ENCODE measurements at regions not wholly inside any gene's neighbourhood (a gene's known extent, or its start where the extent isn't known, plus 50 kb on each side); places are given as distances from the start of the nearest gene placed in this dataset.
"Not testable (repeated sequence)": the region's sequence is repeated elsewhere in the genome, so short reads cannot be mapped to it uniquely, and the experiment has no call there.

DNA sequence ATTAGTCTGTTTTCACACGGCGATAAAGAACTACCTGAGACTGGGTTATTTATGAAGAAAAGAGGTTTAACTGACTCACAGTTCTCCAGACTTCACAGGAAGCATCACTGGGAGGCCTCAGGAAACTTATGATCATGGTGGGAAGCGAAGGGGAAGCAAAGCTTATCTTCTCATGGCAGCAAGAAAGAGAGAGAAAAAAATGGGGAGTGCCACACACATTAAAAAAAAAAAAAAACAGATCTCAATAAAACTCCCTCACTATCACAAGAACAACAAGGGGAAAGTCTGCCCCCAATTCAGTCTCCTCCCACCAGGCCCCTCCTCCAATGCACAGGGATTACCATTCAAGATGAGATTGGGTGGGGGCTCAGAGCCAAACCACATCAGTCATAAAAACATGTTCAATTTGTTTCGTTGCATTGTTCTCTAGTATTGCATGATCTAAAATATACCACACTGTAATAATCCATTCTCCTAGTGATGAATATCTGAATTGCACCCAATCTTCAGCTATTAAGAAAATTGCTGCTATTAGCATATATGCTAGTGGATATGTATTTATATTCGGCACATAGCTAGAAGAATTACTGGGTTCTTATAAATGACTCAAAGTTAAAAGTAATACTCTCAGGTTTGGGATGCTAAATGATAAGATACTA lies 328.9 kb upstream of the KCND2 start:
- intact Hi-C loops (cut with DNase I): no loop called here
- ATAC-seq (no peak), FAIRE-seq (no peak), DNase-seq (no peak)
- 74 to 89% methylated on average over 5 of the region's 5 CpGs for WGBS, 2 donors
- Histone ChIP-seq H3K4me1 (no peaks in the 10 kb centered on the region), H3K36me3 (no peaks in the 10 kb centered on the region), H3K27ac (no peak overlapping the region), H3K27me3 (peaks cover 0 to 5% (median 0%) of the 10 kb centered on the region in 4 donors), H3K9me3 (no peaks in the 10 kb centered on the region), H3K4me3 (no peak overlapping the region)
- no peak for TF ChIP-seq CTCF (IDR thresholded peaks at IDR 0.05)

DNA sequence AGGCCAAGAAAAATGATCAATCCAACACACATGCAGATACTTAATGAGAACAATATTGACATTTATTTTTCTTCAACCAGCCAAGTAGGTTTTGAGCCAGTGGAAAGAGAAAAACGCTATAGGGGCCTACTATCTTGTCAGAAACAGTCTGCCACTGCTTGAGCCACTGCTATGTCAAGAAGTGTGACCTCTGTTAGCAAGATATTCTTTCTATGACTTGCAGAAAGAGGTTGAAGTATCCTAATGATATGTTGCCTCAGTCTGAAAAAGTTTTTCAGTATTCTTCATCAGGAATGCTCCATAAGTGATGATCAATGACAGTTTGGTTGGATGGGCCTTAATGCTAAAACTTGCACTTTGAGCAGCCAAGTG lies 328.4 kb upstream of the KCND2 start:
- Histone ChIP-seq H3K36me3 (no peaks in the 10 kb centered on the region), H3K4me1 (no peaks in the 10 kb centered on the region), H3K9me3 (no peaks in the 10 kb centered on the region), H3K27ac (no peak overlapping the region), H3K27me3 (peaks cover 0 to 5% (median 0%) of the 10 kb centered on the region in 4 donors), H3K4me3 (no peak overlapping the region)
- TF ChIP-seq CTCF (IDR thresholded peaks at IDR 0.05): no peak
- FAIRE-seq: no peak
- WGBS, 2 donors: 50 to 52% methylated on average over 1 of the region's 1 CpG
- intact Hi-C loops (cut with DNase I): no loop called here
- ATAC-seq: no peak
- no peak for DNase-seq

GRCh38 chr7:119945822-119946221 lies 327.2 kb upstream of the KCND2 start:
- WGBS, 2 donors: 87 to 92% methylated on average over 1 of the region's 1 CpG
- Histone ChIP-seq H3K9me3 (no peaks in the 10 kb centered on the region), H3K36me3 (no peaks in the 10 kb centered on the region), H3K4me1 (no peaks in the 10 kb centered on the region), H3K4me3 (no peak overlapping the region), H3K27ac (no peak overlapping the region), H3K27me3 (peaks cover 0 to 4% (median 0%) of the 10 kb centered on the region in 4 donors)
- TF ChIP-seq CTCF (IDR thresholded peaks at IDR 0.05): no peak
- FAIRE-seq (no peak), ATAC-seq (no peak), DNase-seq (no peak)
- intact Hi-C loops (cut with DNase I): no loop called here

DNA sequence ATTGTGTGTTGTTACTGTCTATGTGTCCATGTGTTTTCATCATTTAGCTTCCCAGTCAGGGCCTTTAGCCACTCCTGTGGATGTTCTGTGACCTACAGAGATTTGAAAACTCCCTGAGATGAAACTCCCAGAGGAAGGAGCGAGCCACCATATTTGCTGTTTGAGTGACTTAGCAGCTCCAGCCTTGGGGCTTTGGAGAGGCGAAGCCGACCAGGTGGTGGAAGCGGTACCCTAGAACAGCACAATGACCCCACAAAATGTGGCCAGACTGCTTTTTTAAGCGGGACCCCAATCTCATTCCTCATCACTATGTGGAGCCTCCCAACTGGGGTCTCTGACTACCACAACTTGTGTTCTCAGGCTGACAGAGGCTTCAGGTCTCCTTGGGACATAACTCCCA lies 323.9 kb upstream of the KCND2 start:
- Histone ChIP-seq H3K27me3 (no peaks in the 10 kb centered on the region), H3K27ac (no peak overlapping the region), H3K4me1 (no peaks in the 10 kb centered on the region), H3K36me3 (no peaks in the 10 kb centered on the region), H3K9me3 (no peaks in the 10 kb centered on the region), H3K4me3 (no peak overlapping the region)
- intact Hi-C loops (cut with DNase I): no loop called here
- FAIRE-seq (no peak), ATAC-seq (no peak), DNase-seq (no peak)
- WGBS, 2 donors: 90 to 96% methylated on average over 5 of the region's 5 CpGs
- no peak for TF ChIP-seq CTCF (IDR thresholded peaks at IDR 0.05)

- DNase-seq; FAIRE-seq; H3K36me3 ChIP-seq; H3K27me3 ChIP-seq; H3K4me1 ChIP-seq; ATAC-seq; H3K4me3 ChIP-seq; H3K9me3 ChIP-seq; H3K27ac ChIP-seq; intact Hi-C loops (cut with DNase I): not testable (repeated sequence)
- 86 to 92% methylated on average over 30 of the region's 30 CpGs for WGBS, 2 donors
Observed at GRCh38 chr7:119950390-119951041, 322.5 kb upstream of the KCND2 start.

DNA sequence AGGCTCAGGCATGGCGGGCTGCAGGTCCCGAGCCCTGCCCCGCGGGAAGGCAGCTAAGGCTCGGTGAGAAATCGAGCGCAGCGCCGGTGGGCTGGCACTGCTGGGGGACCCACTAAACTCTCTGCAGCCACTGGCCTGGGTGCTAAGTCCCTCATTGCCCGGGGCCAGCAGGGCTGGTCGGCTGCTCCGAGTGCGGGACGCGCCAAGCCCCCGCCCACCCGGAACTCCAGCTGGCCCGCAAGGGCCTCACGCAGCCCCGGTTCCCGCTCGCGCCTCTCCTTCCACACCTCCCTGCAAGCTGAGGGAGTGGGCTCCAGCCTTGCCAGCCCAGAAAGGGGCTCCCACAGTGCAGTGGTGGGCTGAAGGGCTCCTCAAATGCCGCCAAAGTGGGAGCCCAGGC lies 321.4 kb upstream of the KCND2 start:
- intact Hi-C loops (cut with DNase I); ATAC-seq; H3K27ac ChIP-seq; H3K9me3 ChIP-seq; H3K4me3 ChIP-seq; FAIRE-seq; H3K4me1 ChIP-seq; H3K36me3 ChIP-seq; H3K27me3 ChIP-seq: not testable (repeated sequence)
- peak in 1 of 6 donors; percentile 58 for DNase-seq
- 94 to 97% methylated on average over 22 to 23 of the region's 24 CpGs for WGBS, 2 donors
